ENCODE measurements at regions not wholly inside any gene's neighbourhood (a gene's known extent, or its start where the extent isn't known, plus 50 kb on each side); places are given as distances from the start of the nearest gene placed in this dataset.
"Not testable (repeated sequence)": the region's sequence is repeated elsewhere in the genome, so short reads cannot be mapped to it uniquely, and the experiment has no call there.

DNA sequence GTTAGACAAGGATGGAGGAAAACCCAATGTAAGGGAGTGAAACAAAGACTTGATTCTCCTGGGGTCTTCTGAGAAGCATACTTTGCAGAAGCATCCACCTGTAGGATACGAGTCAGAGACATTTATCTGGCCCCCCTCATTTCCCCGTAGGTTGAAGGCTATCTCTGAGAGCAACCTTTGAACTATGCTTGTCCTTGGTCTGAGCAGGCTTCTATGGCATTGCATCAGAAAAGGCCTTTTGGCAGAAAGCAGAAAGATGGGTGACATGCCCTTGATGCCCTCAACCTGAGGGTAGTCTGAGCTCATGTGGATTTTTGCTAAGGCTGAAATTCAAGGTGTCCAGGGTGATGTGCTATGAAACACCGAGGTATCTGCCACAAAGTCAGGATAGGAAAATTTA, 131.6 kb upstream of the SGO1 start:
- DNase-seq: no peak

DNA sequence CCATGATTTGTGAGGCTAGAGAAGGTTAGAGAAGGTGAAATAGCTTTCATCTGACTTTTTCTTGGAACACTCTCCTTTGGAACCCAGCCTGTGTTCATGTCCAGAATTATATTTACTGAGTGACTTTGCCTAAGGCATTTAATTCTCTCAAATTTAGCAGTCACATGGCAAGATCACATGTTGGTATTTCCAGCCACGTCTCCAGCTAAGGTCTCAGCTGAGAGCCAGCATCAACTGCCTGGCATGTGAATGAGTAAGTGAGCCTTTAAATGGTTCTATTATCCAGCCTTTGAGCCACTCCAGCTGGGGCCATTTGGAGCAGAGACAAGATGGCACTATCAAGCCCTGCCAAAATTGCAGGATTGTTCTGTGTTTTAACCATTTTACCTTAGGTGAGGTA, 130.2 kb upstream of the SGO1 start:
- no peak for DNase-seq

DNA sequence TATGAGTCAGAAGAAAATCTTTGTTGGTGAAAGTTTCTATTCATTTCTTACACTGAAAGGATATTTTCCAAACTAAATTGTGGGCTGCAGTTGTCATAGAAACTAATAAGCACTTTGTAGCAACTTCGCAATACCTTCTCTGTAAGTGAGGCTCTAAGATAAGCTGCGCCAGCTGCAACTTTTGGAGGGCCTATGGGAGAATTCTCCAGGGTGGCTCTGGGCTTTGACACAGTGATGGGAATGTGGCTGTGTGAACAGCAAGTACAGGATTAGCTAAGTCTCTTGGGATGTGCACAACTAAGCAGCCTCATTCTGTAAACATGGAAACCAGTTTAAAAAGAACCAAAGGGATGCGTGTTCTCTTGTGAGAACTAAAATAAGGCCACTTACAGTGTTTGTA, 124.6 kb upstream of the SGO1 start:
- DNase-seq: no peak

DNA sequence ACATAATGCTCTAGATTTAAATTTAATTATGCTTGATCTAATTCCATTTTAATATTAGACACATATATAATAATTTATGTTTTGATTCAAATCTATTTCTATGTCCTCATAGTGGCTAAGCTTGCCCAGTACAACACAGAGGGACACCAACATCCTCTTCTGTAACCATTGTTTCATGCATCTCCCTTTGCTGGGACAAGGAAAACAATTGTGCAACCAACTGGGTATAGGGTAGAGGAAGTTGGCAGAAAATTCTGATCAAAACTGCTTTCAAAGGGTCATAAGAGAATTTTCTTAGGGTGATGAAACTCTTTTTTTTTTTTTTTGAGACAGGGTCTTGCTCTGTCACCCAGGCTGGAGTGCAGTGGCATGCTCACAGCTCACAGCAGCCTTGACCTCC, 121.4 kb upstream of the SGO1 start:
- DNase-seq: no peak

DNA sequence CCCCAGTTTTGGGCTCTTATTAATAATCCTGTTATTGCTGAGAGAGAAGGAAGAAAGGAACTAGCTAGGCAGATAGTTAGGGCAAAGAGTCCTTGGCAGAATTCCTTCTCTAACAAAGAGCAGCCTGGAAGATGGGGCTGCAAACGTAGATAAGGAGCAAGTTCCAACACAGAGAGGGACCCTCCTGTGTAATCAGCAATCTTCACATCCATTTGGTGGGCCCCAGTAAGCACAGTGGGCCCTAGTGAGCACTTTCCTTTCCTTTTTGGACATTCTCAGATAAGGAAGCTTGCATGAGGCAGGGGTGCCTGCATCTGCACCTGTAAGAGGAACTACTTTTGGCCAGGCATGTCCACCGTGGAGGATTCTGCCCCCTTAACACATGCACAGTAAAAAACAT, 119.6 kb upstream of the SGO1 start:
- DNase-seq: no peak

DNA sequence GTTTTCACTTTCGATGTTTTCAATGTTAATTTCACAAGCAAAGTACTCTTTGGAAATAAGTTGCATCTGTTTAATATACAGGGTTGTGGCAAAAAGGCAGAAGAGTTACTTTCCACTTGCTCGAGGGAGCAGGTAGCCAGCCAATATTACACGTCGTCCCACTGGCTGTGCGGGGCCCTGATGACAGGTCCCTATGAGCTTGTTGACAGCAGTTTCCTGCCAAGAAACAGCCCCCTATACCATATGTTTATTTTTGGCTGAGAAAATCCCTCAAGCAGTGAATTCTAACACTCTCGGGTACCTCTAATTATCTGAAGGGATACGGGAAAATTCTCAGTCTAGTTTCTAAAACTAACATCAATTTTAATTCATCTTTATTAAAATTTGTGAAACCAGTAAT, 116.8 kb upstream of the SGO1 start:
- DNase-seq: no peak

DNA sequence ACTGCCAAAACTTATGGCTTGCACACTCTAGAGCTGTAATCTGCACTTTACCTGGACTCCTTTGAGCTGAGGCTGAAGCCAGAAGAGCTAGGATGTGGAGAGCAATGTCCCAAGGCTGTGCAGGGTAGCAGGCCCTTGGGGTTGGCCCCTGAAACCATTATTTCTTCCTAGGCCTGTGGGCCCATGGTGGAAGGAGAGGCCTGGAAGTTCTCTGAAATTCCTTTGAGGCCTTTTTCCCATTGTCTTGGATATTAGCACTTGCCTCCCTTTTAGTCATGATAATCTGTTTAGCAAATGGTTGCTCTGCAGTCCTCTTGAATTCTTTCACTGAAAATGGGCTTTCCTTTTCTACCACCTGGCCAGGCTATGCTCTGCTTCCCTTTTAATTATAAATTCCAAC, 102.0 kb upstream of the SGO1 start:
- no peak for DNase-seq

DNA sequence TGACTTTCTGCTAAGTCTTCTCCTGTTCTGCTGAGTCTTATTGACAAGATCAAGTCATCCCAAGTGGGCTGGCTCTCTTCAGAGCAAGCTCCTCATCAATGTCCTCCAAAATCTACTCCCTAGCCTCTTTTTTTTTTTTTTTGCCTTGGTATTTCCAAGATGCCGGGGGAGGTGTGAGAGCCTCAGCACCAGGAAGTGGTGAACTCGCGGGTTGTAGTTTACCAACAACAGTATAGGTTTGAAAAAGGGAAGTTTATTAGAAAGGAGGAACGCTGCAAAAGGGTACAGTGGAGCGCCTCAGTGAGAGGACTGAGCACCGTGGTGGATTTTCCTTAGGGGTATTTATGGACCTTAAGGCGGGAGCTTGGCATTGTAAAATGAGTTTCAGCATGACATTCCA, 94.3 kb upstream of the SGO1 start:
- DNase-seq: no peak

DNA sequence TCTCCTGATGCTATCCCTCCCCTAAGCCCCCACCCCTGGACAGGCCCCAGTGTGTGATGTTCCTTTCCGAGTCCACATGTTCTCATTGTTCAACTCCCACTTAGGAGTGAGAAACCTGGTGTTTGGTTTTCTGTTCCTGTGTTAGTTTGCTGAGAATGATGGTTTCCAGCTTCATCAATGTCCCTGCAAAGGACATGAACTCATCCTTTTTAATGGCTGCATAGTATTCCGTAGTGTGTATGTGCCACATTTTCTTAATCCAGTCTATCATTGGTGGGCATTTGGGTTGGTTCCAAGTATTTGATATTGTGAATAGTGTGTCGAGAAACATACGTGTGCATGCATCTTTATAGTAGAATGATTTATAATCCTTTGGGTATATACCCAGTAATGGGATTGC, 80.0 kb upstream of the SGO1 start:
- DNase-seq: not testable (repeated sequence)

DNA sequence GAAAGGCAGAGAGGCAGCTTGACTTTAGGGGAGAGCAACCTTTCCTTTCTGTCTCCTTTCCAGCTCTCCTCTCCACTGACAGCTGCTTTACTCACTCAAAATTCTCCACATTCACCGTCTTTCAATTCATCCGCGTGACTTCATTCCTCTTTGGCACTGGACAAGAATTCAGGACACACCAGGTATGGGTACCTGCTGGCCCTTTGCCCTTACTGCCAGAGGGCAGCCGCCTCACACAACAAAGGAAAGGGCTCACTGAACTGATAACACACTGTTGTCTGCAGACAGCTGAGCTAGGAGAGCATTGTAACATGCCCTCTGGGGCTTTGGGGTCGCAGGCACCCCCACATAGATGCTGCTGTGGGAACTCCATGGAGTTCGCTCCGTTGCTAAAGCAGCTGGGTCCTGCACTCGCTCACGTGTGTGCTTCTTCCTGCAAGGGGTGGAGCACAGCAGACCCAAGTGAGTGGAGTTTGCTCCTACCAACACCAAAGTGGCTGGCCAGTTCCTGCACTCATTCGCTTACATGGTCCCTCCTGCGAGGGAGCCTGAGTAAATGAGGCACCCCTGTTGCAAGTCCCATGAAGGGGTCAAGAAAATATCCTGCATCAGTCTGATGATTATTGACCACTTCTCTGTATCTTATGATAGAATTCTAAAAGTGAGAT, 79.0 kb upstream of the SGO1 start:
- DNase-seq: no peak

DNA sequence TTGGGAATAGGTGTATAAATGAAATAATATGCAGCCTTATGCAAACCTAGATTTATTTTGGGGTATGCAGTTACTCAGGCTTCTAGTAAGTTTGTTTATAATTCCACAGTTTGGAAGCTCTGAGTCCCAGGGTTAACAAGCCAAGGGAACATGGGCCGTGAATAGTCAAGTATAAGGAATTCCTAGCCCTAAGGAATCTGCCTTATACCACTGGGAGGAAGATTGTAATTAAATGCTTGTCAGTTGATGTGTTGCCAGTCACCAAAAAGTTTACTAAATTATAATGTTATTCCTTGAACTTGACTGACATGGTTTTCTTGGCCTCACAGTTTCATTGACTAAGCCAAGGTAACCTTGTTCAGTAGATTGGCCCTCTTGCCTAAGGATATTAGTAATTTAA, 72.4 kb upstream of the SGO1 start:
- no peak for DNase-seq

DNA sequence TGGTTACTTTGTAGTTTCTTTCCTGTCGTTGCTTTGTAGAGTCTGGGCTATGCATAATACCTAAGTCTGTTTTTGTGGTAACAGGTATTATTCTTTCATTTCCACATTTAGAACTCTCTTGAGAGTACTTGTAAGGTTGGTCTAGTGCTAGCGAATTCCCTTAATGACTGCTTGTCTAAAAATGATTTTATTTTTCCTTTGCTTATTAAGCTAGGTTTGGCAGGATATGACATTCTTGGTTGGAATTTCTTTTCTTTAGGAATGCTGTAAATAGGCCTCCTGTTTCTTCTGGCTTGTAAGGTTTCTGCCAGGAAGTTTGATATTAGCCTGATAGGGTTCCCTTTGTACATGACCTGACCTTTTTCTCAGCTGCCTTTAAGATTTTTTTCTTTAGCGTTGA, 70.1 kb upstream of the SGO1 start:
- DNase-seq: no peak

DNA sequence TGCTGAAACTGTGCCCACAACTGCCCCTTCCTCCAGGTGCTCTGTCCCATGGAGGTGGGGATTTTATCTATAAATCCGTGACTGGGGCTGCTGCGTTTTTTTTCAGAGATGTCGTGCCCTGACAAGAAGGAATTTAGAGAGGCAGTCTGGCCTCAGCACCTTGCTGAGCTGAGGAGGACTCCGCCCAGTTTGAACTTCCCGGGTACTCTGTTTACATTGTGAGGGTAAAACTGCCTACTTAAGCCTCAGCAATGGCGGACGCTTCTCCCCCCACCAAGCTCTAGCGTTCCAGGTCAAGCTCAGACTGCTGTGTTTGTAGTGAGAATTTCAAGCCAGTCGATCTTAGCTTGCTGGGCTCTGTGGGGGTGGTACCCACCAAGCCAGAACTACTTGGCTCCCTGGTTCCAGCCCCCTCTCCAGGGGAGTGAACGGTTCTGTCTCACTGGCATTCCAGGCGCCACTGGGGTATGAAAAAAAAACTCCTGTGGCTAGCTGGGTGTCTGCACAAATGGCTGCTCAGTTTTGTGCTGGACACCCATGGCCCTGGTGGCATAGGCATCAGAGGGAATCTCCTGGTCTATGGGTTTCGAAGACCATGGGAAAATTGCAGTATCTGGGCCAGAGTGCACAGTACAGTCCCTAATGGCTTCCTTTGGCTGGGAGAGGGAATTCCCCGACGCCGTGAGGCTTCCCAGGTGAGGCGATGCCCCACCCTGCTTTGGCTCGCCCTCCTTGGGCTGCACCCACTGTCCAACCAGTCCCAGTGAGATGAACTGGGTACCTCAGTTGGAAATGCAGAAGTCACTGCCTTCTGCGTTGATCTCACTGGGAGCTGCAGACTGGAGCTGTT, 68.5 kb upstream of the SGO1 start:
- no peak for DNase-seq

DNA sequence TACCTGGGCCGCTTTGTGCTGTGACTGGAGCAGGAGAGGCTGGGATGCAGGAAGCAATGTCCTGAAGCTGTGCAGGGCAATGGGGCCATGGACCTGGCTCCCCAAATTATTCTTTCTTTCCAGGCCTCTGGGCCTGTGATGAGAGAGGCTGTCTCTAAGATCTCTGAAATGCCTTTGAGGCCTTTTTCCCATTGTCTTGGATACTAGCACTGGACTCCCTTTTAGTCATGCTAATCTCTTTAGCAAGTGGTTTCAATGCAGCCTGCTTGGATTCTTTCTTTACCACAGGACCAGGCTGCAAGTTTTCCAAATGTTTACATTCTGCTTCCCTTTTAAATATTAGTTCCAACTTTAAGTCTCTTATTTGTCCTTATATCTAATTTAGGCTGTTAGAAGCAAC, 64.8 kb upstream of the SGO1 start:
- DNase-seq: no peak

DNA sequence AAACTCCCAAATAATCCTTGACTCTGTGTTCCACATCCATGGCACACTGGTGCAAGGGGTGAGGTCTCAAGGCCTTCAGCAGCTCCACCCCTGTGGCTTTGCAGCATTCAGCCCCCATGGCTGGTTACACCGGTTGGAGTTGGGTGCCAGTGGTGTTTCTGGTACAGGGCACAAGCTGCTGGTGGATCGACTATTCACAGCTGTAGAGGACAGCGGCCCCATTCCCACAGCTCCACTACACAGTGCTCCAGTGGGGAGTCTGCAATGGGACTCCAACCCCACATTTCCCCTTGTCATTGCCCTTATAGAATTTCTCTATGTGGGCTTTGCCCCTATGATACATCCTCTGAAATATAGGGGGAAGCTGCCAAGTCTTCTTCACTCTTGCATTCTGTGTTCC, 64.3 kb upstream of the SGO1 start:
- DNase-seq: no peak

DNA sequence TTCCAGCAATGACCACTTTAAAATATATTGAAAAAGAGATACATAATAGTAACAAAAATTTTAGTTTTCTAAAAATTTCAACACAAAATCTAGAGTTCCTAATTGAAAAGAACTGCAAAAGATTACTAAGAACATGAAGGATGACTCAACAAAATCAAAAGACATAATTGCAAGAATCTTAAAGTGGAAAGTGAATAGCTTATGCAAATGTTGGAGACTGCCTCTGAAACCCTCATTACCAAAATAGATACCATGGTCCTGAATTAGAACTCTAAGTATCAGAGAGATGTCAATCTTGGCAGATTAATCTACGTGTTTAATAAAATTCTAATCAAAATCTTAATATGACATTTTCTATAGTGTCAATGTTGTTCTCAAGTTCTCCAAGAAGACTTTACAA, 60.7 kb upstream of the SGO1 start:
- no peak for DNase-seq

DNA sequence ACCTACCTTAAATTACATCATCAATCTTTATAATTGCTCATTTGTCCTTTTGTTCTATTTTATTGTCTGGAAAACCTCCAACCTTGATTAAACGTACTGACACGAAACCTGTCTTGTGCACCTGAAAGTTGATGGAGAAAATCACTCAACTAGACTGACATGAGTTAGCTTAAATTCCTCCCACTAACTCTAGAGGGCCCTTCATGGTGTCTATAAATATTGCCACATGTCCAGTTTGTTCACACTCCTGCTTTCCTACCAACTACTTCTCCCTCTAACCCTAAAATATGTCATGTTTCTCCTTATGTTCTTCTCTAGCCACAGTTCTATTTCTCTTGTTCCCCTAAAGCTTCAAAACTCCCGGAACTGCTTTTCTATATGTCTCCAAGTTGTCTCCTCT, 59.8 kb upstream of the SGO1 start:
- no peak for DNase-seq

DNA sequence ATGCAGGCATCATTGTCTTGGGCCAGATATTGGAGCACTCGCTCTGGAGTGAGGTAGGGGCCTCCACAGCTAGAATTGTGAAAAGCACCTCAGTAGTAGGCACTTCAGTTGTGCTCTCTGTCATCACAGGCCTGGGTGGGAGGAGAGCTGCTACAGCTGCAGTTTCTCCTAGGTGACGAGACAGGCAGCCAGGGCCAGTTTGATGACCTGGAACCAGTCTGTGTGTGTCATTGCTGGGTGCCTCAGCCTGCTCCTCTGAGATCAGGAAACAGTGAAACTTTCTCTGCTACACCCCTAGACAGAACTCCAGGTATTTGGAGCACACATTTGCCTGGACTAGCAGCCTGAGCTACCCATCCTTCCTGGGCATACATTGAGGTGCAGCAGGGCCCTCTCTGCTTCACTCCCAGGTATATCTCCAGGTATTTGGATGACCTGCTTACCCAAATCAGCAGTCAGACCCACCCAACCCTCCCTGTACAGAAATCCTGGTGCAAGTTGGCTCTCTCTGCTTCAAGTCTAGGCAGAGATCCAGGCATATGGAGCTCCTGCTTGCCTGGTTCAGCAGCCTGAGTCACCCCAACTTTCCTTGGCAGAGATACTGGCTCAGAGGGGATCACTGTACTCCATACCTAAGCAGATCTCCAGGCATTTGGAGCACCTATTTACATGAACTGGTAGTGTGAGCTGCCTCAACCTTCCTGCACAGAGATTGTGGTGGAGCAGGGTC, 54.3 kb upstream of the SGO1 start:
- no peak for DNase-seq

DNA sequence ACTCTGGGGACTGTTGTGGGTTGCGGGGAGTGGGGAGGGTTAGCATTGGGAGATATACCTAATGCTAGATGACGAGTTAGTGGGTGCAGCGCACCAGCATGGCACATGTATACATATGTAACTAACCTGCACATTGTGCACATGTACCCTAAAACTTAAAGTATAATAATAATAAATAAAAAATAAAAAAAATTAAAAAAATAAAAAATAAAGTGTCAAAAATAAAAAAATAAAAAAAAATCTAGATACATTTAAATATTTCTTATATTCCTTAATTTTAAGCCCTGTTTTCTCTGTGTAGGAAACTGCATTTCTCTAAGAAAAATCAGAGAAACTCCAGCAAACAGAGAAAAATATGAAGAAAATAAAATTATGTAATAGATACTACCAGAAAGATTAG, 52.2 kb upstream of the SGO1 start:
- not testable (repeated sequence) for DNase-seq

DNA sequence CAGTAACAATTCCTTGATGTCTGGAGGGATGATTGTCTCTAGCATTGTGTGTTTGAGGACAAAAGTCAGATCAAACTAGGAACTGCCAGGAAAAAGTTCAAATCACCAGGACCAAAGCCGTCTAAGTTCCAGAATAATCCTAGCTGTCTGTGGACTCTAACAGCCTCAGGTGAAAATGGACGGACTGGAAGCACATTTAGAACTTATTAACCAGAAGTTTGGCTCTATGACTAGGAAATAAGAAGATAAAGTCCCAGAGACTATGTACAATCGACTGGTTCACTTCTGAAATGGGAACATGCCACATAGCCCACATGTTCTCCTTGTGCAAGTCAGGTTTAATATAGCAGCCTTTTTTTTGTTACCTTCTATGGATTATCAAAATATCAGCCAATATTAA, 50.6 kb upstream of the SGO1 start:
- no peak for DNase-seq

Measured in cerebellar nuclear complex (tissue), 1 donor.